SK-N-SH (cell line): ENCODE measurements at regions not wholly inside any gene's neighbourhood (a gene's known extent, or its start where the extent isn't known, plus 50 kb on each side); places are given as distances from the start of the nearest gene placed in this dataset.

Source experiments
- CTCF ChIA-PET: fragments of 300-600, 350-600 bp; formaldehyde crosslinking; extraction: SDS; loops from one replicate; lab custom pipeline; 2021; lab: Yijun Ruan, JAX
- POLR2A ChIA-PET: fragments of 350-600 bp; sonication (Branson Sonifier 250); formaldehyde crosslinking; extraction: SDS; loops from one replicate; lab custom pipeline; 2020; ENCODE audit warnings: antibody characterized with exemption, inconsistent platforms; lab: Yijun Ruan, JAX
- DNase-seq: peaks from one replicate; pipeline ENCODE4 v3.0.0; 2012
- H2AFZ ChIP-seq: fragments of 200-600 bp; sonication (generic); 2 replicates; pipeline ENCODE4 v1.8.1; 2016; ENCODE audit warnings: antibody characterized with exemption, mild to moderate bottlenecking, low read depth
- H3F3A ChIP-seq: fragments of 200-600 bp; sonication (generic); replicated peaks from 2 replicates; pipeline ENCODE3; 2016; ENCODE audit warnings: antibody characterized with exemption, mild to moderate bottlenecking; ENCODE audit not compliant: insufficient read depth
- H3K27ac ChIP-seq, 2 experiments: fragments of 200-500 bp in 1 of 2; fragments of 200-600 bp in 1 of 2; sonication (Bioruptor generic) in 1 of 2; sonication (generic), shearing (Covaris generic) in 1 of 2; 2 replicates each; pipeline versions ENCODE4 v1.5.1 to v1.6.1; 2014 to 2016; ENCODE audit warnings: low read depth in 2 of 2, inconsistent platforms in 1 of 2, low read length in 1 of 2, mild to moderate bottlenecking in 1 of 2, mixed read lengths in 1 of 2
- H3K27me3 ChIP-seq: fragments of 200-600 bp; sonication (generic), shearing (Covaris generic); 2 replicates; pipeline ENCODE4 v1.6.1; 2016; ENCODE audit warnings: mixed run types; ENCODE audit not compliant: insufficient read depth
- H3K36me3 ChIP-seq, 2 experiments: fragments of 200-500 bp in 1 of 2; fragments of 200-600 bp in 1 of 2; sonication (Bioruptor generic) in 1 of 2; sonication (generic) in 1 of 2; replicated peaks in 1 of 2; 2 replicates each; pipeline versions ENCODE3 to v1.5.1; 2014 to 2016; ENCODE audit warnings: low read length in 1 of 2, mild to moderate bottlenecking in 1 of 2; ENCODE audit not compliant: insufficient read depth in 2 of 2, control insufficient read depth in 1 of 2
- H3K4me1 ChIP-seq, 2 experiments: fragments of 200-500 bp in 1 of 2; fragments of 200-600 bp in 1 of 2; sonication (Bioruptor generic) in 1 of 2; sonication (generic), shearing (Covaris generic) in 1 of 2; 2 replicates each; pipeline versions ENCODE4 v1.5.1 to v1.6.1; 2014 to 2016; ENCODE audit warnings: low read depth in 1 of 2, low read length in 1 of 2, mixed run types in 1 of 2; ENCODE audit not compliant: insufficient read depth in 2 of 2, control insufficient read depth in 1 of 2
- H3K4me2 ChIP-seq: fragments of 200-600 bp; sonication (generic), shearing (Covaris generic); 2 replicates; pipeline ENCODE4 v1.6.1; 2017; ENCODE audit warnings: mixed run types
- H3K4me3 ChIP-seq, 2 experiments: fragments of 200-500 bp in 1 of 2; fragments of 200-600 bp in 1 of 2; sonication (Bioruptor generic) in 1 of 2; sonication (generic), shearing (Covaris generic) in 1 of 2; 2 replicates each; pipeline versions ENCODE4 v1.5.1 to v1.8.1; 2014 to 2016; ENCODE audit warnings: low read depth in 2 of 2, inconsistent platforms in 1 of 2, low read length in 1 of 2, mild to moderate bottlenecking in 1 of 2, mixed read lengths in 1 of 2, moderate library complexity in 1 of 2
- H3K79me2 ChIP-seq: fragments of 200-600 bp; sonication (generic); 2 replicates; pipeline ENCODE4 v1.8.1; 2017; ENCODE audit warnings: mild to moderate bottlenecking; ENCODE audit not compliant: insufficient read depth
- H3K9ac ChIP-seq: fragments of 200-600 bp; sonication (generic); 2 replicates; pipeline ENCODE4 v1.6.1; 2017; ENCODE audit warnings: mixed run types
- H3K9me2 ChIP-seq: fragments of 200-600 bp; sonication (generic); 2 replicates; pipeline ENCODE4 v1.6.1; 2017; ENCODE audit warnings: mixed run types
- H3K9me3 ChIP-seq: fragments of 200-600 bp; sonication (generic); 2 replicates; pipeline ENCODE4 v1.6.1; 2017; ENCODE audit warnings: mixed run types, mild to moderate bottlenecking, moderate library complexity
- H4K20me1 ChIP-seq: fragments of 200-600 bp; sonication (generic); 2 replicates; pipeline ENCODE4 v1.6.1; 2017; ENCODE audit warnings: mild to moderate bottlenecking, mixed run types; ENCODE audit not compliant: insufficient read depth
- CHD2 ChIP-seq: fragments of 150-350 bp; IDR thresholded peaks from 2 replicates; pipeline ENCODE4 v1.6.1; 2018; ENCODE audit warnings: low read length; ENCODE audit not compliant: partially characterized antibody
- EZH2phosphoT487 ChIP-seq: fragments of 200-600 bp; sonication (generic); IDR thresholded peaks from 2 replicates; pipeline ENCODE4 v1.6.1; 2017; ENCODE audit warnings: low read depth, mixed run types, mild to moderate bottlenecking, antibody characterized with exemption, moderate library complexity, borderline replicate concordance
- GABPA ChIP-seq: IDR thresholded peaks from 2 replicates; pipeline ENCODE4 v1.4.0; 2012; ENCODE audit warnings: low read depth, mild to moderate bottlenecking
- IRF3 ChIP-seq: fragments of 150-350 bp; IDR thresholded peaks from 2 replicates; pipeline ENCODE4 v1.6.1; 2016; ENCODE audit warnings: mild to moderate bottlenecking, low read depth, low read length
- JUND ChIP-seq: IDR thresholded peaks from 2 replicates; pipeline ENCODE4 v1.4.0; 2012
- MAX ChIP-seq: IDR thresholded peaks from 2 replicates; pipeline ENCODE4 v1.4.0; 2012; ENCODE audit warnings: low read depth
- POLR2AphosphoS5 ChIP-seq: IDR thresholded peaks from 2 replicates; pipeline ENCODE4 v1.6.1; 2012; ENCODE audit warnings: low read depth, low read length
- RAD21 ChIP-seq: IDR thresholded peaks from 2 replicates; pipeline ENCODE4 v1.6.1; 2012; ENCODE audit warnings: mild to moderate bottlenecking, low read length
- RCOR1 ChIP-seq: fragments of 150-350 bp; IDR thresholded peaks from 2 replicates; pipeline ENCODE4 v1.6.1; 2017; ENCODE audit warnings: antibody characterized with exemption, low read length
- REST ChIP-seq: IDR thresholded peaks from 2 replicates; pipeline ENCODE4 v1.6.1; 2012; ENCODE audit warnings: mild to moderate bottlenecking, low read depth, low read length, moderate library complexity
- RFX5 ChIP-seq: IDR thresholded peaks from 2 replicates; pipeline ENCODE4 v1.6.1; 2012; ENCODE audit warnings: mild to moderate bottlenecking, improper control_type of control experiment, low read length
- SIN3A ChIP-seq: IDR thresholded peaks from 2 replicates; pipeline ENCODE4 v1.6.1; 2012; ENCODE audit warnings: low read depth, mild to moderate bottlenecking, low read length, moderate library complexity, borderline replicate concordance
- USF1 ChIP-seq: IDR thresholded peaks from 2 replicates; pipeline ENCODE4 v1.4.0; 2012; ENCODE audit warnings: low read depth, borderline replicate concordance
- WGBS: methylation state at CpG from one replicate; pipeline ENCODE4 v1.1.6; 2017; ENCODE audit warnings: low lambda C conversion rate; 5-methylcytosine and 5-hydroxymethylcytosine counted together

- Histone ChIP-seq H3K79me2 (no peaks in the 10 kb centered on the region), H3K36me3 (no peaks in the 10 kb centered on the region), H4K20me1 (no peaks in the 10 kb centered on the region), H3K9me2 (no peaks in the 10 kb centered on the region), H3K4me3 (no peak overlapping the region), H3K27me3 (no peaks in the 10 kb centered on the region), H3F3A (no peaks in the 10 kb centered on the region), H3K9ac (no peak overlapping the region), H3K9me3 (no peaks in the 10 kb centered on the region), H2AFZ (no peak overlapping the region), H3K4me1 (peaks cover 0 to 2% of the 10 kb centered on the region in 2 experiments; a peak in 2 of 4 replicates), H3K27ac (no peak overlapping the region), H3K4me2 (no peak overlapping the region)
- CTCF ChIA-PET: interaction anchor here (1.3 kb wide), 1 partner anchor 17 kb away, joined by 3 read pairs; no protein-coding TSS in a partner anchor
- DNase-seq: no peak
- WGBS: 2% methylated on average over 2 of the region's 2 CpGs
- TF ChIP-seq GABPA (no peak), RFX5 (no peak), RAD21 (no peak), JUND (no peak), SIN3A (no peak), USF1 (no peak), EZH2phosphoT487 (no peak), RCOR1 (no peak), REST (no peak), CHD2 (no peak), POLR2AphosphoS5 (no peak), MAX (no peak), IRF3 (no peak)
- POLR2A ChIA-PET: no interaction called here
These were observed 861.7 kb upstream of the CNTNAP5 start for GRCh38 chr2:123163398-123163797.
